ENCODE measurements at regions not wholly inside any gene's neighbourhood (a gene's known extent, or its start where the extent isn't known, plus 50 kb on each side); places are given as distances from the start of the nearest gene placed in this dataset.
A peak's percentile ranks its signal among the peaks of the same experiment; 100 is the strongest.

- no peak for TF ChIP-seq POLR2A (IDR thresholded peaks at IDR 0.05)
- peak; percentile 36 to 85 (median 71) for TF ChIP-seq CTCF (IDR thresholded peaks at IDR 0.05)
Observed at GRCh38 chrX:66728818-66729271, 90.0 kb upstream of the EDA2R start.
